ENCODE measurements at regions not wholly inside any gene's neighbourhood (a gene's known extent, or its start where the extent isn't known, plus 50 kb on each side); places are given as distances from the start of the nearest gene placed in this dataset.
"Not testable (repeated sequence)": the region's sequence is repeated elsewhere in the genome, so short reads cannot be mapped to it uniquely, and the experiment has no call there.

GRCh38 chr11:86167499-86168164, 76.9 kb upstream of the EED start:
- no peak for DNase-seq (ENCODE audit: low read depth in 2 of 2)

- not testable (repeated sequence) for DNase-seq (ENCODE audit: low read depth in 2 of 2)
Observed at GRCh38 chr11:86166287-86166686, 78.3 kb upstream of the EED start.

GRCh38 chr11:86164106-86164505, 80.4 kb upstream of the EED start:
- no peak for DNase-seq (ENCODE audit: low read depth in 2 of 2)

- DNase-seq (ENCODE audit: low read depth in 2 of 2), result not testable (repeated sequence)
Observed at GRCh38 chr11:86163221-86163876, 81.2 kb upstream of the EED start.

GRCh38 chr11:86162239-86162638, 82.3 kb upstream of the EED start:
- DNase-seq (ENCODE audit: low read depth in 2 of 2), result no peak

GRCh38 chr11:86161837-86162236, 82.7 kb upstream of the EED start:
- DNase-seq (ENCODE audit: low read depth in 2 of 2), result no peak

GRCh38 chr11:86161336-86161735, 83.2 kb upstream of the EED start:
- no peak for DNase-seq (ENCODE audit: low read depth in 2 of 2)

- no peak for DNase-seq (ENCODE audit: low read depth in 2 of 2)
Observed at GRCh38 chr11:86160541-86161149, 83.9 kb upstream of the EED start.

- no peak for DNase-seq (ENCODE audit: low read depth in 2 of 2)
Observed at GRCh38 chr11:86159581-86159891, 85.0 kb upstream of the EED start.

- no peak for DNase-seq (ENCODE audit: low read depth in 2 of 2)
Observed at GRCh38 chr11:86158704-86159580, 85.6 kb upstream of the EED start.

- no peak for DNase-seq (ENCODE audit: low read depth in 2 of 2)
Observed at GRCh38 chr11:86157797-86158378, 86.7 kb upstream of the EED start.

GRCh38 chr11:86156397-86156955, 87.6 kb upstream of the PICALM start:
- DNase-seq (ENCODE audit: low read depth in 2 of 2), result no peak

GRCh38 chr11:86155200-86155844, 86.4 kb upstream of the PICALM start:
- no peak for DNase-seq (ENCODE audit: low read depth in 2 of 2)

- no peak for DNase-seq (ENCODE audit: low read depth in 2 of 2)
Observed at GRCh38 chr11:86153439-86153838, 84.6 kb upstream of the PICALM start.

GRCh38 chr11:86152901-86153300, 84.0 kb upstream of the PICALM start:
- DNase-seq (ENCODE audit: low read depth in 2 of 2), result no peak

- no peak for DNase-seq (ENCODE audit: low read depth in 2 of 2)
Observed at GRCh38 chr11:86152006-86152862, 83.3 kb upstream of the PICALM start.

- no peak for DNase-seq (ENCODE audit: low read depth in 2 of 2)
Observed at GRCh38 chr11:86151174-86152005, 82.5 kb upstream of the PICALM start.

GRCh38 chr11:86150847-86151173, 81.9 kb upstream of the PICALM start:
- DNase-seq (ENCODE audit: low read depth in 2 of 2), result no peak

GRCh38 chr11:86149792-86150191, 80.9 kb upstream of the PICALM start:
- no peak for DNase-seq (ENCODE audit: low read depth in 2 of 2)
